ENCODE measurements at regions not wholly inside any gene's neighbourhood (a gene's known extent, or its start where the extent isn't known, plus 50 kb on each side); places are given as distances from the start of the nearest gene placed in this dataset.
A peak's percentile ranks its signal among the peaks of the same experiment; 100 is the strongest.

DNA sequence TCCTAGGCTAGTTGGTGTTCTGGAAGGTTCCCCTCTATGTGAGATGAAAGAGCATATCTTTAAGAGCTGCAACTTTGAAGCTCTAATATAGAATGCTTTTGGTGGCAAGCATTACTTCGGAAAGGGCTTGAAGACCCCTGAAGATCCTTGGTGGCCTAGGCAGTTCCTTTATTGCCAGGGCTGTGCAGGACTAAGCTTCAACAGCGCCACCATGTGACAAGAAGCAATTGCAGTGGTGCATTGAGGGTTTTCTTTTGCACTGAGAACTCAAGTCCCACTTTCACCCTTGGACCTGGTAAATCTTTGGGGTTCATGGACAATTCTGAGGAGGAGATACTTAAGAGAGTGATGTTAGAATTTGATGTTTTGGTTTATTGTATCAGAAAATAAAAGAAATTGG lies 237.4 kb upstream of the GMDS start:
- Histone ChIP-seq H3K4me3 (no peak overlapping the region), H3K4me1 (peaks cover 43% of the 10 kb centered on the region)
- intact Hi-C loops (cut with micrococcal nuclease) = no loop called here

DNA sequence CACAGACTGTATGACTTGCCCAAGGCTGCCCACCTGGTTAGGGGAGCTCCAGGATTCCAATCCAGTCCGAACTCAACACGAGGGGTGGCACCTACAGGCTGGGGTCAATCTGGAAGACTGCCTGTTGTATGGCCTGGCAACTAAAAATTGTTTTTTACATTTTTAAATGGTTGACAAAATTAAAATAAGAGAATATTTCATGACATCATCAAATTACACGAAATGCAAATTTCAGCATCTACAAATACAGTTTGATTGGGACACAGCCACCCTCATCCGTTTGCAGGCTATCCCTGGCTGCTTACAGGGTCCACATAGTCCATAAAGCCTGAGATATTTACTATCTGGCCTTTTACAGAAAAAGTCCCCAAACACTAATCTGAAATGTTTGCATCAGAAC lies 235.9 kb upstream of the GMDS start:
- Histone ChIP-seq H3K4me3 (peak overlapping the region; percentile 28), H3K36me3 (peaks cover 2% of the 10 kb centered on the region), H3K9me3 (replicated peaks) (peaks cover 19% of the 10 kb centered on the region), H3K27ac (replicated peaks) (peak overlapping the region; percentile 68), H3K27me3 (ENCODE audit: low read depth) (no peaks in the 10 kb centered on the region), H3K4me1 (peaks cover 50% of the 10 kb centered on the region)
- TF ChIP-seq, protein P1, sequence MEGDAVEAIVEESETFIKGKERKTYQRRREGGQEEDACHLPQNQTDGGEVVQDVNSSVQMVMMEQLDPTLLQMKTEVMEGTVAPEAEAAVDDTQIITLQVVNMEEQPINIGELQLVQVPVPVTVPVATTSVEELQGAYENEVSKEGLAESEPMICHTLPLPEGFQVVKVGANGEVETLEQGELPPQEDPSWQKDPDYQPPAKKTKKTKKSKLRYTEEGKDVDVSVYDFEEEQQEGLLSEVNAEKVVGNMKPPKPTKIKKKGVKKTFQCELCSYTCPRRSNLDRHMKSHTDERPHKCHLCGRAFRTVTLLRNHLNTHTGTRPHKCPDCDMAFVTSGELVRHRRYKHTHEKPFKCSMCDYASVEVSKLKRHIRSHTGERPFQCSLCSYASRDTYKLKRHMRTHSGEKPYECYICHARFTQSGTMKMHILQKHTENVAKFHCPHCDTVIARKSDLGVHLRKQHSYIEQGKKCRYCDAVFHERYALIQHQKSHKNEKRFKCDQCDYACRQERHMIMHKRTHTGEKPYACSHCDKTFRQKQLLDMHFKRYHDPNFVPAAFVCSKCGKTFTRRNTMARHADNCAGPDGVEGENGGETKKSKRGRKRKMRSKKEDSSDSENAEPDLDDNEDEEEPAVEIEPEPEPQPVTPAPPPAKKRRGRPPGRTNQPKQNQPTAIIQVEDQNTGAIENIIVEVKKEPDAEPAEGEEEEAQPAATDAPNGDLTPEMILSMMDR (IDR thresholded peaks at IDR 0.05; ENCODE audit: borderline replicate concordance) = no peak
- intact Hi-C loops (cut with micrococcal nuclease) = no loop called here
- DNase-seq = no peak

More for the DNA sequence above, 237.4 kb upstream of the GMDS start:
- no peak for DNase-seq
- Histone ChIP-seq H3K36me3 (peaks cover 2% of the 10 kb centered on the region), H3K9me3 (replicated peaks) (peaks cover 19% of the 10 kb centered on the region), H3K27ac (replicated peaks) (no peak overlapping the region), H3K27me3 (ENCODE audit: low read depth) (no peaks in the 10 kb centered on the region)
- TF ChIP-seq, protein P1 (IDR thresholded peaks at IDR 0.05; ENCODE audit: borderline replicate concordance) = no peak

DNA sequence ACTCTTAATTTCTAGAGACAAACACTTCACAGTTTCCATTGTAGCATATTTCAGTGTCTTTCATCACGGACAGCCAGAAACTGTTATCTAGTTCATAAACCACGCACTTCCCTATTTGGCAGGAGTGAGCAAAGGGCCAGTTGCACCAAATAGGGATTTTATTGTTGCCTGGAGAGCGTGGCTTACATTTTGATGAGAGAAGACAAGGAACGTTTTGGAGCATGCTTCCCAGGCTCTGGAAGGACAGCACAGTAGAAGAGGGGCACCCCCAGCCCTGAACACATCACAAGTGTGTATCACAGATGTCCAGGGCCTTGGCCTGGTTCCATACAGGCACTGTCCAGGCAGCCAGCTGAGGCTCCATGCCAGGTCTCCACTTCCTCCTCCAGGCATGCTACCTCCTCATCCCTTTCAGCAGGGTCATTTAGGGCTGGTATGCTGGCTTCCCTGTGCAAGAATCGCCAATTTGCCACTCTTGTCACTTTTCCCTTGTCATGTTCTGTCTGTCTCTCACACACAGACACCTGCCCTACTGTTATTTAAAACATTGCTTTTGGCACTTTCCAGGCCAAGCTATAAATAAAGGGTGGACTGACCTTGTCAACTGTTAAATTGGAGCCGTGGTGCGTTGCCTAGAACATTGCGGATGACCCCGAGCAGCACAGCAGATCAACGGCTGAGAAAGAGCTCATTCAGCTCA lies 235.0 kb upstream of the GMDS start:
- peaks cover 50% of the 10 kb centered on the region for H3K4me1 ChIP-seq
- peak overlapping the region; percentile 68 for H3K27ac ChIP-seq (replicated peaks)
- no peaks in the 10 kb centered on the region for H3K27me3 ChIP-seq (ENCODE audit: low read depth)
- TF ChIP-seq, protein P1 (IDR thresholded peaks at IDR 0.05; ENCODE audit: borderline replicate concordance) = no peak
- intact Hi-C loops (cut with micrococcal nuclease) = no loop called here
- H3K36me3 ChIP-seq = peaks cover 2% of the 10 kb centered on the region
- peaks cover 19% of the 10 kb centered on the region for H3K9me3 ChIP-seq (replicated peaks)
- H3K4me3 ChIP-seq = peak overlapping the region; percentile 28
- DNase-seq = peak; percentile 72

DNA sequence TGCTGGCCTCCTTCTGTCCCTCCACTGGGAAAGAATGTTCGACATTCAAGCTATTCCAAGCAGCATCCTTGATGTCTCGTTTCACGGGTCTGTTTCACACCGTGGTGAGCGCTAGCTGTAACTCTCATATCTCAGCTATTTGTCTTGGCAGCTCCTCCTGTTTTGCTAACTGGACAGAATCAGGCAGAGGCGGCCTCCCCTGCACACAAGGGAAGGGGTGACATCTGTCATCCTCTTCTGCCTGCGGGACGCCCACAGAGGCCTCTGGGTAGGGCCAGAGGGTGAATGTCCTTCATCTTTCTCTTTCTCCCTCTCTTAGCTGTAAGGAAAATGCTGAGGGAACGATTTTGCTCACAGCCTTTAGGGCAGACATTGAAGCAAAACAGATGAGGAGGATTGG lies 232.8 kb upstream of the GMDS start:
- Histone ChIP-seq H3K4me3 (peak overlapping the region; percentile 23), H3K27ac (replicated peaks) (peak overlapping the region; percentile 71), H3K9me3 (replicated peaks) (peaks cover 13% of the 10 kb centered on the region), H3K36me3 (peaks cover under 1% of the 10 kb centered on the region), H3K4me1 (peaks cover 44% of the 10 kb centered on the region), H3K27me3 (ENCODE audit: low read depth) (no peaks in the 10 kb centered on the region)
- DNase-seq = no peak
- TF ChIP-seq, protein P1 (IDR thresholded peaks at IDR 0.05; ENCODE audit: borderline replicate concordance) = no peak
- intact Hi-C loops (cut with micrococcal nuclease) = no loop called here

DNA sequence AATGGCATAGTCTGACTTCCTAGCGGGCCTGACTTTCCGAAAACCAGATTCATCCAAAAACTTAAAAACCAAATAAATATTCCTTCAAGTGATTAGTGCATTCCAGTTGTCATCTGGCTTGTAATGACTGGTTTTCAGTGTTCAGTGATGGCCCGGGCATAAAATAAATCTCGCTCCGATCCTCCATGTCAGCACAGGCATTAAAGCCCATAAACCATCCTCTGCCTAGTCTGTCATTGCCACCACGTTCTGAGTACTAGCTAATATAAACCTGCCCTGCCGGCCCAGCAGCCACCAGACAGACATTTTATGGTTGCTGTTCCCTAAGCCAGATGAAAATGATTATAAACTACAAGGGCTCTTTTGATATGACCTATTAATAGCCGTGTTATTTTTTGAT lies 232.3 kb upstream of the GMDS start:
- Histone ChIP-seq H3K4me3 (peak overlapping the region; percentile 23), H3K27ac (replicated peaks) (peak overlapping the region; percentile 71), H3K27me3 (ENCODE audit: low read depth) (no peaks in the 10 kb centered on the region), H3K36me3 (no peaks in the 10 kb centered on the region), H3K4me1 (peaks cover 44% of the 10 kb centered on the region), H3K9me3 (replicated peaks) (peaks cover 8% of the 10 kb centered on the region)
- TF ChIP-seq, protein P1 (IDR thresholded peaks at IDR 0.05; ENCODE audit: borderline replicate concordance) = no peak
- intact Hi-C loops (cut with micrococcal nuclease) = no loop called here
- no peak for DNase-seq

Data from left ventricle myocardium inferior (tissue), 1 donor.